Uterus (tissue), 3 donors: ENCODE measurements at regions not wholly inside any gene's neighbourhood (a gene's known extent, or its start where the extent isn't known, plus 50 kb on each side); places are given as distances from the start of the nearest gene placed in this dataset.

Source experiments
- DNase-seq, 2 donors: peaks; one replicate each; pipeline ENCODE4 v3.0.0-alpha.2; 2019 to 2020
- H3K27ac ChIP-seq, 2 donors: fragments of 200-600 bp; sonication (generic); 1 replicate in 1 of 2; 2 replicates in 1 of 2; pipeline ENCODE4 v1.5.1; 2016 to 2018
- H3K27me3 ChIP-seq, 2 donors: fragments of 200-600 bp; sonication (generic); one replicate each; pipeline ENCODE4 v1.5.1; 2018 to 2019; ENCODE audit warnings: control low read depth in 1 of 2
- H3K36me3 ChIP-seq, 2 donors: fragments of 200-600 bp; sonication (generic); one replicate each; pipeline ENCODE4 v1.5.1; 2019; ENCODE audit warnings: control low read depth in 1 of 2
- H3K4me1 ChIP-seq, 2 donors: fragments of 200-600 bp; sonication (generic); one replicate each; pipeline ENCODE4 v1.5.1; 2018 to 2019; ENCODE audit warnings: control low read depth in 1 of 2
- H3K4me3 ChIP-seq, 2 donors: fragments of 200-600 bp; sonication (generic); 1 replicate in 1 of 2; 2 replicates in 1 of 2; pipeline ENCODE4 v1.5.1; 2018 to 2019; ENCODE audit warnings: mild to moderate bottlenecking in 1 of 2
- H3K9me3 ChIP-seq, 2 donors: fragments of 200-600 bp; sonication (generic); one replicate each; pipeline ENCODE4 v1.5.1; 2019; ENCODE audit warnings: control low read depth in 1 of 2
- POLR2A ChIP-seq, 2 donors: fragments of 450-650 bp; IDR thresholded peaks; one replicate each; pipeline ENCODE4 v1.6.1; 2016; ENCODE audit warnings: antibody characterized with exemption in 2 of 2, mild to moderate bottlenecking in 1 of 2, moderate library complexity in 1 of 2
- intact Hi-C: fragments of 100-400 bp; cut with DNase I; formaldehyde crosslinking; loops from one replicate; pipeline ENCODE4 v1.15.1; 2023; ENCODE audit warnings: low total_unique reads
- TF ChIP-seq, protein P1 (sequence below), 4 experiments: fragments of 200-600 bp in 2 of 4; fragments of 450-650 bp in 2 of 4; sonication (generic) in 2 of 4; IDR thresholded peaks; one replicate each; pipeline ENCODE4 v1.5.1; 2016 to 2019; ENCODE audit warnings: antibody characterized with exemption in 4 of 4, mild to moderate bottlenecking in 2 of 4, moderate library complexity in 1 of 4
- donor health status: DM: yes; HTN: yes; CAD: no.

DNA sequence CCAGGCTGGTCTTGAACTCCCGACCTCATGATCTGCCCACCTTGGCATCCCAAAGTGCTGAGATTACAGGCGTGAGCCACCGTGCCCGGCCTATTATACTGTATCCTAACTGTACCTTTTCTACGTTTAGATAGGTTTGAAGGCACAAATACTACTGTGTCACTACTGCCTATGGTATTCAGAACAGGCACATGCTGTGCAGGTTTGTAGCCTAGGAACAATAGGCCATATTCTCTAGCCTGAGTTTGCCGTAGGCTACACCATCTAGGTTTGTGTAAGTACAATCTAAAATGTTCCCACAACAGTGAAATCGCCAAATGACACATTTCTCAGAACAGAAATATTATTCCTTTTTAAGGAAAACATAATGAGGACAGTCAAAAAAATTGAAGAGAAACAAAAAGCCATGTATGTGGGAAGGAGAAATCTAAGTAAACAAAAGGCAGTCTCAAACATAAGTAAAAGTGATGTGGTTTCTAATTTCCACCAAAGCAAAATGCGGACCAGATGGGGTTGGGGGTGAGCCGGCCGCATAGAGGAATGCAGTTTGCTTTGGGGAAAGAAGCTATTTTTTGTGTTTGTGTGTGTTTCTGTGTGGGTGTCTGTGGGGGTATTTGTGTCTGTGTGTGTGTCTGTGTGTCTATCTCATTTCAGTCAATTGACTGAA lies 192.6 kb upstream of the SALL4 start:
- no peak for DNase-seq
- TF ChIP-seq, protein P1, sequence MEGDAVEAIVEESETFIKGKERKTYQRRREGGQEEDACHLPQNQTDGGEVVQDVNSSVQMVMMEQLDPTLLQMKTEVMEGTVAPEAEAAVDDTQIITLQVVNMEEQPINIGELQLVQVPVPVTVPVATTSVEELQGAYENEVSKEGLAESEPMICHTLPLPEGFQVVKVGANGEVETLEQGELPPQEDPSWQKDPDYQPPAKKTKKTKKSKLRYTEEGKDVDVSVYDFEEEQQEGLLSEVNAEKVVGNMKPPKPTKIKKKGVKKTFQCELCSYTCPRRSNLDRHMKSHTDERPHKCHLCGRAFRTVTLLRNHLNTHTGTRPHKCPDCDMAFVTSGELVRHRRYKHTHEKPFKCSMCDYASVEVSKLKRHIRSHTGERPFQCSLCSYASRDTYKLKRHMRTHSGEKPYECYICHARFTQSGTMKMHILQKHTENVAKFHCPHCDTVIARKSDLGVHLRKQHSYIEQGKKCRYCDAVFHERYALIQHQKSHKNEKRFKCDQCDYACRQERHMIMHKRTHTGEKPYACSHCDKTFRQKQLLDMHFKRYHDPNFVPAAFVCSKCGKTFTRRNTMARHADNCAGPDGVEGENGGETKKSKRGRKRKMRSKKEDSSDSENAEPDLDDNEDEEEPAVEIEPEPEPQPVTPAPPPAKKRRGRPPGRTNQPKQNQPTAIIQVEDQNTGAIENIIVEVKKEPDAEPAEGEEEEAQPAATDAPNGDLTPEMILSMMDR (IDR thresholded peaks at IDR 0.05), result no peak
- TF ChIP-seq POLR2A (IDR thresholded peaks at IDR 0.05), result no peak
- Histone ChIP-seq H3K27me3 (no peaks in the 10 kb centered on the region), H3K9me3 (no peaks in the 10 kb centered on the region), H3K36me3 (no peaks in the 10 kb centered on the region), H3K27ac (no peak overlapping the region), H3K4me3 (no peak overlapping the region), H3K4me1 (no peaks in the 10 kb centered on the region)
- intact Hi-C loops, result no loop called here

DNA sequence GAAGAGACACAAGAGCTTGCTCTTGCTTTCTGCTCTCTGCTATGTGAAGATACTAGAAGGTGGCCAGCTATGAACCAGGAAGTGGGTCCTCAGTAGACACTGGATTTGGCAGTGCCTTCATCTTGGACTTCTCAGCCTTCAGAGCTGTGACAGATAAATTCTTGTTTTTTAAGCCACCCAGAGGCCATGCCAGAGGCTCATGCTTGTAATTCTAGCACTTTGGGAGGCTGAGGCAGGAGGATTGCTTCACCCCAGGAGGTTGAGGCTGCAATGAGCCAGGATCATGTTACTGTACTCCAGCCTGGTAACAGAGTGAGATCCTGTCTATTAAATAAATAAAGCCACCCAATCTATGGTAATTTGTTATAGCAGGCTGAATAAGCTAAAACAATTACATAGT lies 185.5 kb upstream of the SALL4 start:
- Histone ChIP-seq H3K9me3 (no peaks in the 10 kb centered on the region), H3K4me1 (no peaks in the 10 kb centered on the region), H3K4me3 (no peak overlapping the region), H3K27me3 (no peaks in the 10 kb centered on the region), H3K27ac (no peak overlapping the region), H3K36me3 (no peaks in the 10 kb centered on the region)
- no peak for DNase-seq
- TF ChIP-seq POLR2A (IDR thresholded peaks at IDR 0.05), result no peak
- TF ChIP-seq, protein P1 (IDR thresholded peaks at IDR 0.05), result no peak
- intact Hi-C loops, result no loop called here

DNA sequence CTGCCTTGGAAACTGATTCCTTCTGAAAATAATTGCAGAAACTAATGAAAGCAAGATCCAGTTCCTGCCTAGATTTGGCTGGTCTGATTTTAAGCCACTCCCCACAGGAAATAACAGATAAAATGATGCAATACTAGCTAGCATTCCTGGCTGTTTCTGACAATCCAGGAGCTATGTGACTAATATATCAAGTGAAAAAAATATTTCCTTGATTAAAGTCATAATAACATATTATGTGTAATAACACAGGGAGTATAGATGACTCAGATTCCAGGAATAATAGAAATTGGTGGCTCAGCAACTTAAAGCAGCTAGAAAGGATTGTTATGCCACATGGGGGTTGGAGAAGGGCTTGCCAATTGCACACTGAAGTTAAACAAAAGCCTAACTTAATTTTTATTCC lies 182.7 kb upstream of the SALL4 start:
- Histone ChIP-seq H3K27ac (peak overlapping the region; percentile 52 to 58), H3K4me1 (no peaks in the 10 kb centered on the region), H3K27me3 (no peaks in the 10 kb centered on the region), H3K36me3 (no peaks in the 10 kb centered on the region), H3K4me3 (no peak overlapping the region), H3K9me3 (no peaks in the 10 kb centered on the region)
- DNase-seq, result peak in 1 of 2 donors; percentile 17
- TF ChIP-seq POLR2A (IDR thresholded peaks at IDR 0.05), result no peak
- TF ChIP-seq, protein P1 (IDR thresholded peaks at IDR 0.05), result no peak
- intact Hi-C loops, result no loop called here

DNA sequence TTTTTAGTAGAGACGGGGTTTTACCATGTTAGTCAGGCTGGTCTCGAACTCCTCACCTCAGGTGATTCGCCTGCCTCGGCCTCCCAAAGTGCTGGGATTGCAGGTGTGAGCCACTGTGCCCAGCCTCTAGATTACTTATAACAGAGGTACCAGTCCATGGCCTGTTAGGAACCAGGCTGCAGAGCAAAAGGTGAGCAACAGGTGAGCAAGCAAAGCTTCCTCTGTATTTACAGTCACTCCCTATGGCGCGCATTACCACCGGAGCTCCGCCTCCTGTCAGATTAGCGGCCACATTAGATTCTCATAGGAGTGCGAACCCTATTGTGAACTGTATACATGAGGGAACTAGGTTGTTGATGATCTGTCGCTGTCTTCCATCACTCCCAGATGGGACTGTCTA lies 178.0 kb upstream of the SALL4 start:
- no peaks in the 10 kb centered on the region for H3K36me3 ChIP-seq
- no peak for TF ChIP-seq POLR2A (IDR thresholded peaks at IDR 0.05)
- TF ChIP-seq, protein P1 (IDR thresholded peaks at IDR 0.05), result no peak
- intact Hi-C loops, result no loop called here
- H3K27ac ChIP-seq, result no peak overlapping the region
- no peak for DNase-seq
- H3K4me1 ChIP-seq, result no peaks in the 10 kb centered on the region
- H3K9me3 ChIP-seq, result no peaks in the 10 kb centered on the region
- H3K27me3 ChIP-seq, result no peaks in the 10 kb centered on the region
- H3K4me3 ChIP-seq, result no peak overlapping the region

DNA sequence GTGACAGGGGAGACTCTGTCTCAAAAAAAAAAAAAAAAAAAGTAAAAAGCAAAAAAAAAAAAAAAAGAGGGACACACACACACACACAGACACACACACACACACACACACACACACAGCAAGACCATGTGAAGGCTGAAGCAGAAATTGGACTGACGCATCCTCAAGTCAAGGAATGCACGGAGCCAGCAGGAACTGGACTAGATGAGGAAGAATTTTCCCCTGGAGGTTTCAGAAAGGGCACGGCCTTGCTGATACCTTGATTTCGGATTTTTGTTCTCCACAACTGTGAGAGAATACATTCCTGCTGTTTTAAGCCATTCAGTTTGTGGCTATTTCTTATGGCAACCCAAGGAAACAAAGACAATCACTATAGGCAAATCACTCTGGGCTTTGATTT lies 176.9 kb upstream of the SALL4 start:
- no peak overlapping the region for H3K27ac ChIP-seq
- no peaks in the 10 kb centered on the region for H3K27me3 ChIP-seq
- no peak overlapping the region for H3K4me3 ChIP-seq
- intact Hi-C loops, result no loop called here
- H3K36me3 ChIP-seq, result no peaks in the 10 kb centered on the region
- H3K9me3 ChIP-seq, result no peaks in the 10 kb centered on the region
- no peak for DNase-seq
- TF ChIP-seq, protein P1 (IDR thresholded peaks at IDR 0.05), result no peak
- no peak for TF ChIP-seq POLR2A (IDR thresholded peaks at IDR 0.05)
- no peaks in the 10 kb centered on the region for H3K4me1 ChIP-seq
